HFFc6 (cell line): ENCODE measurements at regions not wholly inside any gene's neighbourhood (a gene's known extent, or its start where the extent isn't known, plus 50 kb on each side); places are given as distances from the start of the nearest gene placed in this dataset.

Experiments used
- DNase-seq: peaks from one replicate; pipeline ENCODE4 v3.0.0-alpha.2; 2018
- H3K27ac Mint-ChIP-seq: 2 replicates; pipeline ENCODE4 v1.8.0; 2020; ENCODE audit warnings: mild to moderate bottlenecking, mixed read lengths
- H3K27me3 Mint-ChIP-seq: 2 replicates; pipeline ENCODE4 v1.8.0; 2021; ENCODE audit warnings: mild to moderate bottlenecking, moderate library complexity, mixed read lengths; ENCODE audit not compliant: insufficient read depth
- H3K36me3 Mint-ChIP-seq: 2 replicates; pipeline ENCODE4 v1.8.0; 2021; ENCODE audit warnings: low read depth, mixed read lengths
- H3K4me1 Mint-ChIP-seq: 2 replicates; pipeline ENCODE4 v1.8.0; 2020; ENCODE audit warnings: low read depth, mixed read lengths
- H3K4me3 Mint-ChIP-seq: 2 replicates; pipeline ENCODE4 v1.8.0; 2020; ENCODE audit warnings: mild to moderate bottlenecking, moderate library complexity, mixed read lengths
- H3K9me3 Mint-ChIP-seq: 2 replicates; pipeline ENCODE4 v1.8.0; 2020; ENCODE audit warnings: mild to moderate bottlenecking, mixed read lengths
- TF ChIP-seq, protein P1 (sequence below): fragments of 200-600 bp; sonication (generic); IDR thresholded peaks from 2 replicates; pipeline ENCODE4 v1.5.0; 2021; ENCODE audit warnings: antibody characterized with exemption, mild to moderate bottlenecking

DNA sequence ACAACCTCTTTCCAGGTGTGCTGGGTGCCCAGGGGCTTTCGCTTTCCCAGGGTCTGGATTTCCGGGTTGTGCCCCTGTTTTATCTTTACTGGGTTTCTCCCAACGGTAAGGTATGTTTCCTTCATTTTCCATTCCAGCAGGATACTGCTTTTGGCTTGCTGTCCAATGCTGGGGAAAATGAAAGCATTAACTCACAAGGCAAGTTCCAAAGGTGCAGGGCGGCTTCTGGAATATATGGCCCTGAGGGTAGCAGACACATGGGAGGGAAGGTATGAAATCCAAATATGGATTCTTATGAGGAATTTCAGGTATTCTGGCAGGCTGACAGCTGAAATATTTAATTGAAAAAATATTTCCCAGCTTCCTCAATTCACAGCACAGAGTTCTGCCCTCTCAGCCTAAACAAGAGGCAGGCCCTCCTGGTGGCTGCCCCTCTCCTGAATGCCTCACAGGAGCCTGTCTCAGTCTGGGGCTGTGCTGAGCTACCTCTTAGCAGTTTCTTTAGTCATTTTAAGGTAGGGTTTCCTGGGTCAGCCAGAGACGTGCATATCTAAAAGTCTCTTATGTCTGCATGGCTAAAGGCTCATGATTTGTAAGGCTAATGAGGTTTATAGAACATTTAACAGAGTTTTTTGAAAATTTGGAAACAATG is 318.6 kb upstream of the B3GAT1 start:
- TF ChIP-seq, protein P1, sequence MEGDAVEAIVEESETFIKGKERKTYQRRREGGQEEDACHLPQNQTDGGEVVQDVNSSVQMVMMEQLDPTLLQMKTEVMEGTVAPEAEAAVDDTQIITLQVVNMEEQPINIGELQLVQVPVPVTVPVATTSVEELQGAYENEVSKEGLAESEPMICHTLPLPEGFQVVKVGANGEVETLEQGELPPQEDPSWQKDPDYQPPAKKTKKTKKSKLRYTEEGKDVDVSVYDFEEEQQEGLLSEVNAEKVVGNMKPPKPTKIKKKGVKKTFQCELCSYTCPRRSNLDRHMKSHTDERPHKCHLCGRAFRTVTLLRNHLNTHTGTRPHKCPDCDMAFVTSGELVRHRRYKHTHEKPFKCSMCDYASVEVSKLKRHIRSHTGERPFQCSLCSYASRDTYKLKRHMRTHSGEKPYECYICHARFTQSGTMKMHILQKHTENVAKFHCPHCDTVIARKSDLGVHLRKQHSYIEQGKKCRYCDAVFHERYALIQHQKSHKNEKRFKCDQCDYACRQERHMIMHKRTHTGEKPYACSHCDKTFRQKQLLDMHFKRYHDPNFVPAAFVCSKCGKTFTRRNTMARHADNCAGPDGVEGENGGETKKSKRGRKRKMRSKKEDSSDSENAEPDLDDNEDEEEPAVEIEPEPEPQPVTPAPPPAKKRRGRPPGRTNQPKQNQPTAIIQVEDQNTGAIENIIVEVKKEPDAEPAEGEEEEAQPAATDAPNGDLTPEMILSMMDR, result no peak
- Mint-ChIP-seq H3K36me3 (no peaks in the 10 kb centered on the region; the same call in 1 of the 2 replicates), H3K4me3 (no peak overlapping the region), H3K4me1 (no peaks in the 10 kb centered on the region), H3K27ac (no peak overlapping the region), H3K27me3 (peaks cover 2% of the 10 kb centered on the region), H3K9me3 (peaks cover 67% of the 10 kb centered on the region)
- no peak for DNase-seq

DNA sequence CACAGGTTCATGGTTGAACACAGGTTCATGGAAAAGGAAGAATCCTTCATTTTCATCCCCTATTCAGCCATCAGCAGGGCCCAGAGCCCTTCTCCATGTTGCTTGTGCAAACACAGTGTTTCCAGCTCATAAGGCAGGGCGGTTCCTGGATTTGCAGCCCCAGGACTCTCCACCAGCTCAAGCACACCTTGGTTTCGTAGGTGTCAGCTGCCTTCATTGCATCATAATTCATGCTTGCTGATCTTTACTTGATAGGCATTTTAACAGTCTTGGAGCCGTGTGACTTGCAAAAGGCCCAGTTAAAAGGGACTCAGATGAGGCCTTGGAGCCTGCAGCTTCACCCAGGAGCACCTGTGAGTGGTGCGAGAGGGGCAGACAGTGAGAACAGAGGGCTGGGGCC is 318.1 kb upstream of the B3GAT1 start:
- no peak for DNase-seq
- H3K9me3 Mint-ChIP-seq, result peaks cover 72% of the 10 kb centered on the region
- no peaks in the 10 kb centered on the region; the same call in 1 of the 2 replicates for H3K36me3 Mint-ChIP-seq
- no peaks in the 10 kb centered on the region for H3K4me1 Mint-ChIP-seq
- H3K4me3 Mint-ChIP-seq, result no peak overlapping the region
- no peak overlapping the region for H3K27ac Mint-ChIP-seq
- peaks cover 2% of the 10 kb centered on the region for H3K27me3 Mint-ChIP-seq
- TF ChIP-seq, protein P1, result no peak

DNA sequence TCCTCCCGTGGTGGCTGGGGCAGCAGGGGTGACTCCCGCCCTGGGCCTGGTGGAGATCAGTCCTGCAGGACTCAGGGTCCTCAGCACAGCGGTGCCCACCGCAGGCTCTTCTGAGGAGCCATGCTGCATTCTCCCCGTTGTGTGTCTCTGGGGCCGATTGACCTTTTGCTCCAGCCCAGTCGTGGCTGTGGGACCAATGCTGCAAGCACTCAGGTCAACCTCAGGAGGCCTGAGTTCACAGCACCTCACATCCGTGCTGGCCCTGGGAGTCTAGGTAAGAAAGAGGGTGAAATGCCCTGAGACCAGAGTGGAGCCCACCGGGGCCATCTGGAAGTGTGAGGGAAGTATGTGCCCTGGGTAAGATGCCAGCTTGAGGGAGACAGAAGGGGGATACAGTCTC is 316.1 kb upstream of the B3GAT1 start:
- Mint-ChIP-seq H3K9me3 (peaks cover 75% of the 10 kb centered on the region), H3K27me3 (peaks cover 2% of the 10 kb centered on the region), H3K4me3 (no peak overlapping the region), H3K27ac (no peak overlapping the region), H3K36me3 (peaks cover 5% of the 10 kb centered on the region), H3K4me1 (no peaks in the 10 kb centered on the region)
- TF ChIP-seq, protein P1, result no peak
- no peak for DNase-seq

DNA sequence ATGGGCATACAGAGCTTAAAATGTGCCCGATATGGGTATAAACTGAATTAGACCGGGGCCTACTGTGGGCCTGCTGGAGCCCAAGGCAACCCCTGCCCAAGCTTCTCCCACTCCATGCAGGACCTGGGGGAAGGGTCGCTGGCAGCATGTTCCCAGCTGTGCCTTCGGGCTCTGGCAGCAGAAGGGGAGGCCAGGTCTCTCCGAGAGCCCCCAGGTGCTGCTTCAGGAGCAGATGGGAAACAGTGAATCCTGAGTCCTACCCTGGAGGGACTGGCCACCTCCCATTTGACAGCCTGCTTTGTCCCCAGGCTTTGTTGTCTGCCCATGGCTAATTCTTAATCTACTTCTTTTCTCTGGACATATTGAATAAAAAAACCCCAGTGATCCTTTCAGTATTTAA is 315.6 kb upstream of the B3GAT1 start:
- H3K4me1 Mint-ChIP-seq, result no peaks in the 10 kb centered on the region
- no peak for DNase-seq

DNA sequence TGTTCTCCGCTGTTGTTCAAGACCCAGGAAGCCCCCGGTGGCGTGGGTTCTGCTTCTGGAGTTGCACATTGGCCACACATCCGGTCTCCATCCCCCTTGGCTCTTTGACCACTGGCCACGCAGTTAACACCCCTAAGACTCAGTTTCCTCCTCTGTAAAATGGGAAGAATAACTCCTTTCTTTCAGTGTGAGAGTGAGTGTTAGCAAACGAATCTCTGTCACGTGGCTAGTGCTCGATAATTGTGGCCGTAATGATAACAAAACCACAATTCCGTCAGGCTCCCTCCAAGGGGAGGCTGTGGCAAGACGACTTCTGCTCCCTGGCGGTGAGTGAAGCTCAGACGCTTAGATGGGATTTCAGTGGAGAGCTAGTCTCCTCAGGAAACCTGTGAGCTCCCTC is 315.2 kb upstream of the B3GAT1 start:
- H3K36me3 Mint-ChIP-seq, result peaks cover 11% of the 10 kb centered on the region; the same call in 1 of the 2 replicates
- H3K9me3 Mint-ChIP-seq, result peaks cover 72% of the 10 kb centered on the region
- no peak overlapping the region for H3K4me3 Mint-ChIP-seq
- DNase-seq, result no peak
- H3K27ac Mint-ChIP-seq, result no peak overlapping the region
- H3K4me1 Mint-ChIP-seq, result no peaks in the 10 kb centered on the region
- TF ChIP-seq, protein P1, result no peak
- peaks cover 2% of the 10 kb centered on the region for H3K27me3 Mint-ChIP-seq

More for the DNA sequence above, 315.6 kb upstream of the B3GAT1 start:
- peaks cover 2% of the 10 kb centered on the region for H3K27me3 Mint-ChIP-seq
- peaks cover 10% of the 10 kb centered on the region; the same call in 1 of the 2 replicates for H3K36me3 Mint-ChIP-seq
- TF ChIP-seq, protein P1, result no peak
- H3K27ac Mint-ChIP-seq, result no peak overlapping the region
- H3K4me3 Mint-ChIP-seq, result no peak overlapping the region
- H3K9me3 Mint-ChIP-seq, result peaks cover 75% of the 10 kb centered on the region
